Trophoblast cell (in vitro differentiated cells and primary cell): ENCODE measurements at regions not wholly inside any gene's neighbourhood (a gene's known extent, or its start where the extent isn't known, plus 50 kb on each side); places are given as distances from the start of the nearest gene placed in this dataset.
"Not testable (repeated sequence)": the region's sequence is repeated elsewhere in the genome, so short reads cannot be mapped to it uniquely, and the experiment has no call there.

Source experiments
- DNase-seq, 2 donors: peaks; one replicate each; pipeline ENCODE4 v3.0.0-alpha.2; 2016
- H2AFZ ChIP-seq: 2 replicates; pipeline ENCODE4 v1.6.1; 2013; ENCODE audit warnings: low read length, moderate library complexity, mild to moderate bottlenecking; ENCODE audit not compliant: insufficient read depth, poor library complexity
- H2AK5ac ChIP-seq: 2 replicates; pipeline ENCODE4 v1.6.1; 2013; ENCODE audit warnings: mild to moderate bottlenecking, low read length
- H2BK120ac ChIP-seq: 2 replicates; pipeline ENCODE4 v1.6.1; 2013; ENCODE audit warnings: low read length, mild to moderate bottlenecking, moderate library complexity; ENCODE audit not compliant: insufficient read depth, poor library complexity
- H2BK12ac ChIP-seq: 2 replicates; pipeline ENCODE4 v1.6.1; 2013; ENCODE audit warnings: mild to moderate bottlenecking, low read length, moderate library complexity
- H2BK5ac ChIP-seq: 2 replicates; pipeline ENCODE4 v1.6.1; 2013; ENCODE audit warnings: low read length, low read depth, moderate library complexity, mild to moderate bottlenecking; ENCODE audit not compliant: poor library complexity
- H3K14ac ChIP-seq: 2 replicates; pipeline ENCODE4 v1.6.1; 2013; ENCODE audit warnings: mild to moderate bottlenecking, low read length
- H3K18ac ChIP-seq: 2 replicates; pipeline ENCODE4 v1.6.1; 2013; ENCODE audit warnings: mild to moderate bottlenecking, low read length
- H3K23ac ChIP-seq: 2 replicates; pipeline ENCODE4 v1.6.1; 2013; ENCODE audit warnings: low read length
- H3K27ac ChIP-seq: 2 replicates; pipeline ENCODE4 v1.5.1; 2013; ENCODE audit warnings: low read depth, mild to moderate bottlenecking, inconsistent platforms, low read length, moderate library complexity
- H3K27me3 ChIP-seq: 2 replicates; pipeline ENCODE4 v1.6.1; 2013; ENCODE audit warnings: inconsistent platforms, mild to moderate bottlenecking, low read length, moderate library complexity; ENCODE audit not compliant: insufficient read depth
- H3K36me3 ChIP-seq, 2 experiments: 1 replicate in 1 of 2; 2 replicates in 1 of 2; pipeline ENCODE4 v1.6.1; 2013; ENCODE audit warnings: low read length in 2 of 2, mild to moderate bottlenecking in 2 of 2, moderate library complexity in 1 of 2; ENCODE audit not compliant: insufficient read depth in 2 of 2, control insufficient read depth in 1 of 2
- H3K4ac ChIP-seq: 2 replicates; pipeline ENCODE4 v1.6.1; 2013; ENCODE audit warnings: low read depth, mild to moderate bottlenecking, low read length, moderate library complexity
- H3K4me1 ChIP-seq, 2 experiments: 1 replicate in 1 of 2; 2 replicates in 1 of 2; pipeline ENCODE4 v1.6.1; 2013; ENCODE audit warnings: low read length in 2 of 2, mild to moderate bottlenecking in 2 of 2, moderate library complexity in 1 of 2; ENCODE audit not compliant: insufficient read depth in 2 of 2, control insufficient read depth in 1 of 2
- H3K4me2 ChIP-seq: 2 replicates; pipeline ENCODE4 v1.6.1; 2013; ENCODE audit warnings: inconsistent platforms, mild to moderate bottlenecking, low read length, moderate library complexity
- H3K4me3 ChIP-seq: 2 replicates; pipeline ENCODE4 v1.5.1; 2013; ENCODE audit warnings: mild to moderate bottlenecking, low read depth, low read length, inconsistent platforms
- H3K79me1 ChIP-seq: one replicate; pipeline ENCODE4 v1.6.1; 2013; ENCODE audit warnings: low read length
- H3K79me2 ChIP-seq: 2 replicates; pipeline ENCODE4 v1.6.1; 2013; ENCODE audit warnings: low read length, mild to moderate bottlenecking; ENCODE audit not compliant: control insufficient read depth, insufficient read depth, poor library complexity
- H3K9ac ChIP-seq: 2 replicates; pipeline ENCODE4 v1.6.1; 2013; ENCODE audit warnings: mild to moderate bottlenecking, low read length
- H3K9me3 ChIP-seq: 2 replicates; pipeline ENCODE4 v1.6.1; 2013; ENCODE audit warnings: low read depth, mild to moderate bottlenecking, control low read depth, inconsistent platforms, low read length; ENCODE audit not compliant: insufficient read depth
- H4K12ac ChIP-seq: 2 replicates; pipeline ENCODE4 v1.6.1; 2013; ENCODE audit warnings: low read depth, mild to moderate bottlenecking, low read length, moderate library complexity
- H4K8ac ChIP-seq: 2 replicates; pipeline ENCODE4 v1.6.1; 2013; ENCODE audit warnings: low read depth, mild to moderate bottlenecking, low read length, moderate library complexity
- H4K91ac ChIP-seq: one replicate; pipeline ENCODE4 v1.6.1; 2013; ENCODE audit warnings: low read depth, mild to moderate bottlenecking, low read length, moderate library complexity
- WGBS: extraction: QIAGEN DNeasy Blood & Tissue Kit; methylation state at CpG from one replicate; pipeline ENCODE4 v1.1.7; 2013; ENCODE audit warnings: missing lambda C conversion rate; ENCODE audit not compliant: insufficient read length, insufficient coverage; ENCODE audit errors: extremely low coverage; 5-methylcytosine and 5-hydroxymethylcytosine counted together

DNA sequence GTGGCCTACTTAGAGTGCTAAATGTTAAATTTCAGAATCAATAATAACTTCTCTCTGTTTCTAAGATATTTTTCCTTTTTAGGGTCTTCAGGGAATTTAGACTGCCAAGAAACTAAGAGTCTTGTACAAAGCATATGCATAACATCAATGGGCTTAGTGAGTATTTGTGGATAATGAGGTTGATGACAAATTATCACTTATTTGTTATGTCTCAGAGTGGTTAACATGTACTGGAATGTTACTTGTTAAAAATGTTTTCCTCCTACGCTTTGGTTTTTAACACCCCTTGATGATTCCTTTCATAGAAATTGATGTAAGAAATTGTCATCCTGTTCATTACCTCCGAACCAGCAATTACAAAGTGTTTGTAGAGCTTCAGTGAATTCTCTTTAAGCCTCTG is 144.3 kb downstream of the MRPS30 start:
- Histone ChIP-seq H2BK120ac (no peak overlapping the region), H2BK12ac (no peak overlapping the region), H3K27ac (no peak overlapping the region), H3K27me3 (no peaks in the 10 kb centered on the region), H3K4me1 (no peaks in the 10 kb centered on the region), H2BK5ac (no peak overlapping the region), H3K36me3 (no peaks in the 10 kb centered on the region), H2AFZ (no peak overlapping the region), H3K4ac (no peak overlapping the region), H4K91ac (no peak overlapping the region), H4K12ac (no peak overlapping the region), H3K4me2 (no peak overlapping the region), H3K4me3 (no peak overlapping the region), H4K8ac (no peak overlapping the region), H3K9me3 (no peaks in the 10 kb centered on the region), H3K9ac (no peak overlapping the region), H3K18ac (no peak overlapping the region), H3K79me1 (no peaks in the 10 kb centered on the region), H2AK5ac (no peak overlapping the region), H3K14ac (no peak overlapping the region), H3K23ac (no peak overlapping the region), H3K79me2 (no peaks in the 10 kb centered on the region)
- no peak for DNase-seq
- no CpG with 5 or more reads among the region's 2 CpGs for WGBS

DNA sequence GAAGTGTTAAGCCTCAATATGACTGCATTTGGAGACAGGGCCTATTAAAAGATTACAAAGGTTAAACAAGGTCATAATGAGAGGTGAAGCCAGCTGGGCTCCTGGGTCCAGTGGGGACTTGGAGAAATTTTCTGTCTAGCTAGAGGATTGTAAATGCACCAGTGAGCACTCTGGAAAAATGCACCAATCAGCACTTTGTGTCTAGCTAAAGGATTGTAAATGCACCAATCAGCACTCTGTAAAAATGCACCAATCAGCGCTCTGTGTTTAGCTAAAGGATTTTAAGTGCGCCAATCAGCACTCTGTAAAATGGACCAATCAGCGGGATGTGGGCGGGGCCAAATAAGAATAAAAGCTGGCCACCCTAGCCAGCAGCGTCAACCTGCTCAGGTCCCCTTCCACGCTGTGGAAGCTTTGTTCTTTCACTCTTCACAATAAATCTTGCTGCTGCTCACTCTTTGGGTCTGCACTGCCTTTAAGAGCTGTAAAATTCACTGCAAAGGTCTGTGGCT is 150.3 kb downstream of the MRPS30 start:
- H2AFZ ChIP-seq, H3K4ac ChIP-seq, H2AK5ac ChIP-seq, H3K23ac ChIP-seq, H3K4me3 ChIP-seq, H2BK12ac ChIP-seq, H3K9me3 ChIP-seq, H3K14ac ChIP-seq, H4K91ac ChIP-seq, H3K27me3 ChIP-seq, H3K79me2 ChIP-seq, H3K4me2 ChIP-seq, H3K27ac ChIP-seq, H3K36me3 ChIP-seq, H3K18ac ChIP-seq, H3K4me1 ChIP-seq, H2BK120ac ChIP-seq, DNase-seq, H2BK5ac ChIP-seq, H3K9ac ChIP-seq, H3K79me1 ChIP-seq, H4K8ac ChIP-seq, H4K12ac ChIP-seq: not testable (repeated sequence)
- no CpG with 5 or more reads among the region's 6 CpGs for WGBS

DNA sequence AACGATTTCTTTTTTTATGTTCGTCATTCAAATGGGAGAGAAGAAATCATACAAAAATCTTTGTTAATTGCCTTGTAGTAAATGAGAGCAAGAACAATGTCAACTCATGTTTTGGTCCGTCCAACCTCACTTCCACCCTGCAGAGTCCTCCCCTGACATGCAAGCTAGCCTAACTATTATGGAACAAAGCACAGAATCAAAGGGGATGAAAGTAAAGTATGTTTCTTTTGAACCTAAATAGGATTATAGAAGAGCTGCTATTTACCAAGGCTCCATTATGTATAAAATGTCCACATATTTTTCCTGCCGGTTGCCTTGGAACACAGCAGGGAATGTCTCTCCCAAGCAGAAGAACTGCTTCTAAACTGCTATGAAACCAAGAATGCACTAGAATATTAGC is 161.1 kb downstream of the MRPS30 start:
- H4K8ac ChIP-seq = no peak overlapping the region
- WGBS = no CpG with 5 or more reads among the region's 4 CpGs
- H3K9me3 ChIP-seq = no peaks in the 10 kb centered on the region
- H2AK5ac ChIP-seq = no peak overlapping the region
- H2BK12ac ChIP-seq = no peak overlapping the region
- no peak for DNase-seq
- no peaks in the 10 kb centered on the region for H3K79me2 ChIP-seq
- H3K79me1 ChIP-seq = no peaks in the 10 kb centered on the region
- no peak overlapping the region for H3K18ac ChIP-seq
- H2BK5ac ChIP-seq = no peak overlapping the region
- no peak overlapping the region for H3K9ac ChIP-seq
- no peak overlapping the region for H3K4me2 ChIP-seq
- no peaks in the 10 kb centered on the region for H3K4me1 ChIP-seq
- H3K14ac ChIP-seq = no peak overlapping the region
- no peak overlapping the region for H3K4me3 ChIP-seq
- H3K23ac ChIP-seq = no peak overlapping the region
- H3K27ac ChIP-seq = no peak overlapping the region
- H3K36me3 ChIP-seq = no peaks in the 10 kb centered on the region
- H2AFZ ChIP-seq = no peak overlapping the region
- H2BK120ac ChIP-seq = no peak overlapping the region
- no peak overlapping the region for H4K12ac ChIP-seq
- no peaks in the 10 kb centered on the region for H3K27me3 ChIP-seq
- H4K91ac ChIP-seq = no peak overlapping the region
- no peak overlapping the region for H3K4ac ChIP-seq

DNA sequence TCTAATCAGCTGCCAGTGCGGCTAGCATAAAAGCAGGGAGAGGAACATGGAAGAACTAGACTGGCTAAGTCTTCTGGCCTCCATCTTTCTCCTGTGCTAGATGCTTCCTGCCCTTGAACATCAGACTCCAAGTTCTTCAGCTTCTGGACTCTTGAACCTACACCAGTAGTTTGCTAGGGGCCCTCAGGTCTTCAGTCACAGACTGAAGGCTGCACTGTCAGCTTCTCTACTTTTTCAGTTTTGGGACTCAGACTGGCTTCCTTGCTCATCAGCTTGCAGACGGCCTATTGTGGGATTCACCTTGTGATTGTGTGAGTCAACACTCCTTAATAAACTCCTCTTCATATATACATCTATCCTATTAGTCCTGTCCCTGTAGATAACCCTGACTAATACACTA is 162.2 kb downstream of the MRPS30 start:
- H3K23ac ChIP-seq, H3K4me1 ChIP-seq, H3K18ac ChIP-seq, H3K4ac ChIP-seq, H4K12ac ChIP-seq, H3K27me3 ChIP-seq, H3K4me2 ChIP-seq, H2AFZ ChIP-seq, H2BK120ac ChIP-seq, H4K8ac ChIP-seq, H2BK5ac ChIP-seq, H3K79me1 ChIP-seq, H2BK12ac ChIP-seq, DNase-seq, H3K36me3 ChIP-seq, H3K9me3 ChIP-seq, H3K14ac ChIP-seq, H3K27ac ChIP-seq, H3K4me3 ChIP-seq, H3K9ac ChIP-seq, H3K79me2 ChIP-seq, H2AK5ac ChIP-seq, H4K91ac ChIP-seq: not testable (repeated sequence)
- no CpG with 5 or more reads among the region's 2 CpGs for WGBS
